ENCODE measurements at regions not wholly inside any gene's neighbourhood (a gene's known extent, or its start where the extent isn't known, plus 50 kb on each side); places are given as distances from the start of the nearest gene placed in this dataset.

GRCh38 chr6:104365451-104366234 is 494.1 kb downstream of the HACE1 start:
- Histone ChIP-seq H3K9me3 (replicated peaks; ENCODE audit: control insufficient read depth, insufficient read depth, low read length) (no peaks in the 10 kb centered on the region), H2AFZ (ENCODE audit: low read depth, low read length) (no peak overlapping the region), H3K9me1 (replicated peaks; ENCODE audit: control insufficient read depth, extremely low read depth, insufficient read depth, low read length) (no peaks in the 10 kb centered on the region), H3K4me1 (ENCODE audit: control insufficient read depth, extremely low read depth, insufficient read depth, low read length) (no peaks in the 10 kb centered on the region), H4K20me1 (replicated peaks; ENCODE audit: control insufficient read depth, extremely low read depth, insufficient read depth, low read length) (no peaks in the 10 kb centered on the region), H3K27me3 (ENCODE audit: control insufficient read depth in 2 of 2, insufficient read depth in 2 of 2, low read length in 2 of 2) (no peaks in the 10 kb centered on the region), H3K4me3 (replicated peaks in 1 of 3; ENCODE audit: insufficient read depth in 1 of 3, low read depth in 1 of 3, low read length in 3 of 3) (no peak overlapping the region), H3K9ac (replicated peaks; ENCODE audit: extremely low read depth, insufficient read depth, low read length) (no peak overlapping the region), H3K27ac (ENCODE audit: insufficient read depth, low read depth, low read length) (no peak overlapping the region), H3K4me2 (ENCODE audit: insufficient read depth, low read length) (no peak overlapping the region), H3K79me2 (ENCODE audit: control insufficient read depth, insufficient read depth, low read length) (no peaks in the 10 kb centered on the region), H3K36me3 (ENCODE audit: control insufficient read depth in 2 of 2, extremely low read depth in 1 of 2, insufficient read depth in 2 of 2, low read length in 2 of 2) (no peaks in the 10 kb centered on the region)
- TF ChIP-seq POLR2AphosphoS5 (IDR thresholded peaks at IDR 0.05; ENCODE audit: insufficient read depth, low read depth, low read length): no peak
- TF ChIP-seq POLR2A (IDR thresholded peaks at IDR 0.05; ENCODE audit: low read depth, low read length): no peak
- no peak for TF ChIP-seq GATA2 (IDR thresholded peaks at IDR 0.05; ENCODE audit: insufficient read depth, insufficient read length, low read depth, low read length)
- no peak for TF ChIP-seq CTCF (IDR thresholded peaks at IDR 0.05; ENCODE audit: extremely low read depth in 1 of 2, insufficient read depth in 1 of 2, low read depth in 1 of 2, low read length in 2 of 2)
- no peak for TF ChIP-seq JUN (IDR thresholded peaks at IDR 0.05; ENCODE audit: borderline replicate concordance, insufficient read depth, insufficient read length, low read depth)
- no peak for TF ChIP-seq FOS (IDR thresholded peaks at IDR 0.05; ENCODE audit: borderline replicate concordance, insufficient read depth, low read length)
- no peak for TF ChIP-seq EZH2 (IDR thresholded peaks at IDR 0.05; ENCODE audit: borderline replicate concordance, low read depth, low read length, severe bottlenecking)
- TF ChIP-seq MYC (IDR thresholded peaks at IDR 0.05; ENCODE audit: low read depth, low read length): no peak
- TF ChIP-seq, protein P1, sequence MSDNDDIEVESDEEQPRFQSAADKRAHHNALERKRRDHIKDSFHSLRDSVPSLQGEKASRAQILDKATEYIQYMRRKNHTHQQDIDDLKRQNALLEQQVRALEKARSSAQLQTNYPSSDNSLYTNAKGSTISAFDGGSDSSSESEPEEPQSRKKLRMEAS (IDR thresholded peaks at IDR 0.05; ENCODE audit: insufficient read depth, insufficient read length): no peak
- BruUV-seq (replicated peaks): no TSS peak
- dilution Hi-C loops (cut with MboI; ENCODE audit: extremely low pct_ligation_motif_present, low sequenced_read_pairs): no loop called here
- no peak for FAIRE-seq
- POLR2A ChIA-PET: no interaction called here
- CTCF ChIA-PET: no interaction called here
- DNase-seq (ENCODE audit: low read depth, low spot score): no peak
- intact Hi-C loops (cut with micrococcal nuclease): no loop called here

All from endothelial cell of umbilical vein (primary cell).